HEK293 (cell line): ENCODE measurements at regions not wholly inside any gene's neighbourhood (a gene's known extent, or its start where the extent isn't known, plus 50 kb on each side); places are given as distances from the start of the nearest gene placed in this dataset.

ENCODE experiments used
- YY1 ChIP-seq: fragments of 450-650 bp; formaldehyde crosslinking; IDR thresholded peaks from 2 replicates; pipeline ENCODE4 v1.5.1; 2018; ENCODE audit warnings: missing biosample characterization, missing genetic modification characterization
- ZBTB21 ChIP-seq: fragments of 450-650 bp; formaldehyde crosslinking; IDR thresholded peaks from 2 replicates; pipeline ENCODE4 v1.5.1; 2017; ENCODE audit warnings: missing biosample characterization, missing genetic modification characterization
- ZNF404 ChIP-seq: fragments of 450-650 bp; formaldehyde crosslinking; IDR thresholded peaks from 2 replicates; pipeline ENCODE4 v1.5.1; 2017; ENCODE audit warnings: missing biosample characterization, missing genetic modification characterization
- ZNF791 ChIP-seq: fragments of 450-650 bp; formaldehyde crosslinking; IDR thresholded peaks from 2 replicates; pipeline ENCODE4 v1.5.1; 2016; ENCODE audit warnings: missing biosample characterization, missing genetic modification characterization
- ZNF792 ChIP-seq: fragments of 450-650 bp; formaldehyde crosslinking; IDR thresholded peaks from 2 replicates; pipeline ENCODE4 v1.5.1; 2016; ENCODE audit warnings: missing biosample characterization, missing genetic modification characterization
- TF ChIP-seq, protein P1 (sequence below): fragments of 450-650 bp; formaldehyde crosslinking; optimal IDR thresholded peaks from 2 replicates; pipeline ENCODE3; 2016; ENCODE audit warnings: missing biosample characterization, mild to moderate bottlenecking, missing genetic modification characterization
- TF ChIP-seq, protein P2 (sequence below): fragments of 450-650 bp; formaldehyde crosslinking; IDR thresholded peaks from 2 replicates; pipeline ENCODE4 v1.5.1; 2016; ENCODE audit warnings: missing biosample characterization, missing genetic modification characterization, low read depth
- TF ChIP-seq, protein P3 (sequence below): fragments of 450-650 bp; formaldehyde crosslinking; IDR thresholded peaks from 2 replicates; pipeline ENCODE4 v1.5.1; 2016; ENCODE audit warnings: missing biosample characterization, missing genetic modification characterization
- TF ChIP-seq, protein P4 (sequence below): fragments of 450-650 bp; formaldehyde crosslinking; conservative IDR thresholded peaks from 2 replicates; pipeline ENCODE4 v1.5.1; 2016; ENCODE audit warnings: low read depth, missing biosample characterization, missing genetic modification characterization

DNA sequence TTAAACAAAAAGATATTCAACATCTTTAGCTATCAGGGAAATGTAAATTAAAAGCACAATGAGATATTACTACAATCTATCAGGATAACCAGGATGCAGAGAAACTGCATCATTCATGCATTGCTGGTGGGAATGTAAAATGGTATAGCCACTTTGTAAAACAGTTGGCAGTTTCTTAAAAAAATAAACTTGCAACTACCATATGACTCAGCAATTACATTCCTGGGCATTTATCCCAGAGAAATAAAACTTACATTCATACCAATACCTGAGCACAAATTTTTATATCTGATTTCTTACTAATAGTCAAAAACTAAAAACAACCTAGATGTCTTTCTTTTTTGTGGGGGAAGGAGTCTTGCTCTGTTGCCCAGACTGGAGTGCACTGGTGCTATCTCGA, 190.3 kb upstream of the TAB2 start:
- TF ChIP-seq, protein P1, sequence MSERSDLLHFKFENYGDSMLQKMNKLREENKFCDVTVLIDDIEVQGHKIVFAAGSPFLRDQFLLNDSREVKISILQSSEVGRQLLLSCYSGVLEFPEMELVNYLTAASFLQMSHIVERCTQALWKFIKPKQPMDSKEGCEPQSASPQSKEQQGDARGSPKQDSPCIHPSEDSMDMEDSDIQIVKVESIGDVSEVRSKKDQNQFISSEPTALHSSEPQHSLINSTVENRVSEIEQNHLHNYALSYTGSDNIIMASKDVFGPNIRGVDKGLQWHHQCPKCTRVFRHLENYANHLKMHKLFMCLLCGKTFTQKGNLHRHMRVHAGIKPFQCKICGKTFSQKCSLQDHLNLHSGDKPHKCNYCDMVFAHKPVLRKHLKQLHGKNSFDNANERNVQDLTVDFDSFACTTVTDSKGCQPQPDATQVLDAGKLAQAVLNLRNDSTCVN = no peak
- TF ChIP-seq, protein P2, sequence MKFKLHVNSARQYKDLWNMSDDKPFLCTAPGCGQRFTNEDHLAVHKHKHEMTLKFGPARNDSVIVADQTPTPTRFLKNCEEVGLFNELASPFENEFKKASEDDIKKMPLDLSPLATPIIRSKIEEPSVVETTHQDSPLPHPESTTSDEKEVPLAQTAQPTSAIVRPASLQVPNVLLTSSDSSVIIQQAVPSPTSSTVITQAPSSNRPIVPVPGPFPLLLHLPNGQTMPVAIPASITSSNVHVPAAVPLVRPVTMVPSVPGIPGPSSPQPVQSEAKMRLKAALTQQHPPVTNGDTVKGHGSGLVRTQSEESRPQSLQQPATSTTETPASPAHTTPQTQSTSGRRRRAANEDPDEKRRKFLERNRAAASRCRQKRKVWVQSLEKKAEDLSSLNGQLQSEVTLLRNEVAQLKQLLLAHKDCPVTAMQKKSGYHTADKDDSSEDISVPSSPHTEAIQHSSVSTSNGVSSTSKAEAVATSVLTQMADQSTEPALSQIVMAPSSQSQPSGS (tag by site-specific recombination) = no peak
- TF ChIP-seq, protein P3, sequence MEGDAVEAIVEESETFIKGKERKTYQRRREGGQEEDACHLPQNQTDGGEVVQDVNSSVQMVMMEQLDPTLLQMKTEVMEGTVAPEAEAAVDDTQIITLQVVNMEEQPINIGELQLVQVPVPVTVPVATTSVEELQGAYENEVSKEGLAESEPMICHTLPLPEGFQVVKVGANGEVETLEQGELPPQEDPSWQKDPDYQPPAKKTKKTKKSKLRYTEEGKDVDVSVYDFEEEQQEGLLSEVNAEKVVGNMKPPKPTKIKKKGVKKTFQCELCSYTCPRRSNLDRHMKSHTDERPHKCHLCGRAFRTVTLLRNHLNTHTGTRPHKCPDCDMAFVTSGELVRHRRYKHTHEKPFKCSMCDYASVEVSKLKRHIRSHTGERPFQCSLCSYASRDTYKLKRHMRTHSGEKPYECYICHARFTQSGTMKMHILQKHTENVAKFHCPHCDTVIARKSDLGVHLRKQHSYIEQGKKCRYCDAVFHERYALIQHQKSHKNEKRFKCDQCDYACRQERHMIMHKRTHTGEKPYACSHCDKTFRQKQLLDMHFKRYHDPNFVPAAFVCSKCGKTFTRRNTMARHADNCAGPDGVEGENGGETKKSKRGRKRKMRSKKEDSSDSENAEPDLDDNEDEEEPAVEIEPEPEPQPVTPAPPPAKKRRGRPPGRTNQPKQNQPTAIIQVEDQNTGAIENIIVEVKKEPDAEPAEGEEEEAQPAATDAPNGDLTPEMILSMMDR = no peak
- TF ChIP-seq ZNF404 (tag by site-specific recombination) = no peak
- TF ChIP-seq ZNF792 = no peak
- TF ChIP-seq ZBTB21 (tag by site-specific recombination) = no peak
- no peak for TF ChIP-seq YY1
- TF ChIP-seq, protein P4, sequence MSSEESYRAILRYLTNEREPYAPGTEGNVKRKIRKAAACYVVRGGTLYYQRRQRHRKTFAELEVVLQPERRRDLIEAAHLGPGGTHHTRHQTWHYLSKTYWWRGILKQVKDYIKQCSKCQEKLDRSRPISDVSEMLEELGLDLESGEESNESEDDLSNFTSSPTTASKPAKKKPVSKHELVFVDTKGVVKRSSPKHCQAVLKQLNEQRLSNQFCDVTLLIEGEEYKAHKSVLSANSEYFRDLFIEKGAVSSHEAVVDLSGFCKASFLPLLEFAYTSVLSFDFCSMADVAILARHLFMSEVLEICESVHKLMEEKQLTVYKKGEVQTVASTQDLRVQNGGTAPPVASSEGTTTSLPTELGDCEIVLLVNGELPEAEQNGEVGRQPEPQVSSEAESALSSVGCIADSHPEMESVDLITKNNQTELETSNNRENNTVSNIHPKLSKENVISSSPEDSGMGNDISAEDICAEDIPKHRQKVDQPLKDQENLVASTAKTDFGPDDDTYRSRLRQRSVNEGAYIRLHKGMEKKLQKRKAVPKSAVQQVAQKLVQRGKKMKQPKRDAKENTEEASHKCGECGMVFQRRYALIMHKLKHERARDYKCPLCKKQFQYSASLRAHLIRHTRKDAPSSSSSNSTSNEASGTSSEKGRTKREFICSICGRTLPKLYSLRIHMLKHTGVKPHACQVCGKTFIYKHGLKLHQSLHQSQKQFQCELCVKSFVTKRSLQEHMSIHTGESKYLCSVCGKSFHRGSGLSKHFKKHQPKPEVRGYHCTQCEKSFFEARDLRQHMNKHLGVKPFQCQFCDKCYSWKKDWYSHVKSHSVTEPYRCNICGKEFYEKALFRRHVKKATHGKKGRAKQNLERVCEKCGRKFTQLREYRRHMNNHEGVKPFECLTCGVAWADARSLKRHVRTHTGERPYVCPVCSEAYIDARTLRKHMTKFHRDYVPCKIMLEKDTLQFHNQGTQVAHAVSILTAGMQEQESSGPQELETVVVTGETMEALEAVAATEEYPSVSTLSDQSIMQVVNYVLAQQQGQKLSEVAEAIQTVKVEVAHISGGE (tag by site-specific recombination) = no peak
- TF ChIP-seq ZNF791 = no peak
